ENCODE measurements at regions not wholly inside any gene's neighbourhood (a gene's known extent, or its start where the extent isn't known, plus 50 kb on each side); places are given as distances from the start of the nearest gene placed in this dataset.

- no peak for DNase-seq (ENCODE audit: extremely low spot score in 2 of 2)
- no peaks in the 10 kb centered on the region for H3K36me3 ChIP-seq
- H3K4me3 ChIP-seq: no peak overlapping the region
- no peaks in the 10 kb centered on the region for H3K9me3 ChIP-seq
- H3K27me3 ChIP-seq: no peaks in the 10 kb centered on the region
- intact Hi-C loops (cut with DNase I): no loop called here
- TF ChIP-seq POLR2A (IDR thresholded peaks at IDR 0.05): no peak
- TF ChIP-seq POLR2AphosphoS5 (IDR thresholded peaks at IDR 0.05; ENCODE audit: insufficient read depth in 1 of 2, low read depth in 1 of 2): no peak
- TF ChIP-seq CTCF (IDR thresholded peaks at IDR 0.05): no peak
- no peaks in the 10 kb centered on the region for H3K4me1 ChIP-seq
- H3K27ac ChIP-seq: no peak overlapping the region
Observed at GRCh38 chr3:66863205-66864111, 134.6 kb upstream of the KBTBD8 start.

GRCh38 chr3:66884659-66885058, 113.4 kb upstream of the KBTBD8 start:
- H3K27me3 ChIP-seq: no peaks in the 10 kb centered on the region
- H3K4me1 ChIP-seq: no peaks in the 10 kb centered on the region
- no peaks in the 10 kb centered on the region for H3K36me3 ChIP-seq
- no peak overlapping the region for H3K27ac ChIP-seq
- TF ChIP-seq POLR2A (IDR thresholded peaks at IDR 0.05): no peak
- TF ChIP-seq CTCF (IDR thresholded peaks at IDR 0.05): no peak
- TF ChIP-seq POLR2AphosphoS5 (IDR thresholded peaks at IDR 0.05; ENCODE audit: insufficient read depth in 1 of 2, low read depth in 1 of 2): no peak
- no peak overlapping the region for H3K4me3 ChIP-seq
- intact Hi-C loops (cut with DNase I): no loop called here
- no peak for DNase-seq (ENCODE audit: extremely low spot score in 2 of 2)
- no peaks in the 10 kb centered on the region for H3K9me3 ChIP-seq

- Histone ChIP-seq H3K27me3 (no peaks in the 10 kb centered on the region), H3K36me3 (no peaks in the 10 kb centered on the region), H3K27ac (no peak overlapping the region), H3K4me1 (no peaks in the 10 kb centered on the region), H3K9me3 (no peaks in the 10 kb centered on the region), H3K4me3 (no peak overlapping the region)
- no peak for DNase-seq (ENCODE audit: extremely low spot score in 2 of 2)
- intact Hi-C loops (cut with DNase I): no loop called here
- no peak for TF ChIP-seq POLR2AphosphoS5 (IDR thresholded peaks at IDR 0.05; ENCODE audit: insufficient read depth in 1 of 2, low read depth in 1 of 2)
- TF ChIP-seq CTCF (IDR thresholded peaks at IDR 0.05): no peak
- no peak for TF ChIP-seq POLR2A (IDR thresholded peaks at IDR 0.05)
Observed at GRCh38 chr3:66885326-66886000, 112.6 kb upstream of the KBTBD8 start.

GRCh38 chr3:66889750-66890494, 108.2 kb upstream of the KBTBD8 start:
- H3K27ac ChIP-seq: no peak overlapping the region
- DNase-seq (ENCODE audit: extremely low spot score in 2 of 2): no peak
- no peaks in the 10 kb centered on the region for H3K4me1 ChIP-seq
- H3K9me3 ChIP-seq: no peaks in the 10 kb centered on the region
- intact Hi-C loops (cut with DNase I): no loop called here
- no peaks in the 10 kb centered on the region for H3K36me3 ChIP-seq
- no peaks in the 10 kb centered on the region for H3K27me3 ChIP-seq
- no peak for TF ChIP-seq POLR2AphosphoS5 (IDR thresholded peaks at IDR 0.05; ENCODE audit: insufficient read depth in 1 of 2, low read depth in 1 of 2)
- H3K4me3 ChIP-seq: no peak overlapping the region

- Histone ChIP-seq H3K4me1 (no peaks in the 10 kb centered on the region), H3K4me3 (no peak overlapping the region), H3K27ac (no peak overlapping the region), H3K9me3 (no peaks in the 10 kb centered on the region), H3K36me3 (no peaks in the 10 kb centered on the region), H3K27me3 (no peaks in the 10 kb centered on the region)
- intact Hi-C loops (cut with DNase I): no loop called here
- TF ChIP-seq POLR2AphosphoS5 (IDR thresholded peaks at IDR 0.05; ENCODE audit: insufficient read depth in 1 of 2, low read depth in 1 of 2): no peak
- TF ChIP-seq CTCF (IDR thresholded peaks at IDR 0.05): no peak
- no peak for TF ChIP-seq POLR2A (IDR thresholded peaks at IDR 0.05)
- DNase-seq (ENCODE audit: extremely low spot score in 2 of 2): no peak
Observed at GRCh38 chr3:66898155-66898554, 100.0 kb upstream of the KBTBD8 start.
